H9 (cell line): ENCODE measurements at regions not wholly inside any gene's neighbourhood (a gene's known extent, or its start where the extent isn't known, plus 50 kb on each side); places are given as distances from the start of the nearest gene placed in this dataset.

Experiments
- DNase-seq: peaks from one replicate; pipeline ENCODE4 v3.0.0-alpha.2; 2017
- H2AFZ ChIP-seq: one replicate; pipeline ENCODE4 v1.6.1; 2013; ENCODE audit warnings: mild to moderate bottlenecking, low read length, control low read depth, moderate library complexity
- H2AK5ac ChIP-seq: 2 replicates; pipeline ENCODE4 v1.6.1; 2013; ENCODE audit warnings: low read length, control low read depth, mixed read lengths; ENCODE audit not compliant: insufficient read length
- H2BK120ac ChIP-seq: one replicate; pipeline ENCODE4 v1.6.1; 2013; ENCODE audit warnings: low read depth, mild to moderate bottlenecking, low read length, control low read depth, inconsistent platforms; ENCODE audit not compliant: poor library complexity, severe bottlenecking
- H2BK12ac ChIP-seq: 2 replicates; pipeline ENCODE4 v1.6.1; 2013; ENCODE audit warnings: low read length, control low read depth, mixed read lengths, low read depth; ENCODE audit not compliant: insufficient read length
- H2BK15ac ChIP-seq: 2 replicates; pipeline ENCODE4 v1.6.1; 2013; ENCODE audit warnings: low read depth, low read length, control low read depth
- H2BK20ac ChIP-seq: one replicate; pipeline ENCODE4 v1.6.1; 2013; ENCODE audit warnings: low read depth, mild to moderate bottlenecking, low read length, control low read depth, inconsistent platforms; ENCODE audit not compliant: poor library complexity, severe bottlenecking
- H2BK5ac ChIP-seq: 2 replicates; pipeline ENCODE4 v1.6.1; 2013; ENCODE audit warnings: low read length, control low read depth, mixed read lengths; ENCODE audit not compliant: insufficient read length
- H3K14ac ChIP-seq: 2 replicates; pipeline ENCODE4 v1.6.1; 2013; ENCODE audit warnings: low read length, control low read depth; ENCODE audit not compliant: insufficient read depth
- H3K18ac ChIP-seq: 2 replicates; pipeline ENCODE4 v1.6.1; 2013; ENCODE audit warnings: low read depth, mild to moderate bottlenecking, mixed read lengths, low read length, control low read depth; ENCODE audit not compliant: insufficient read length
- H3K23ac ChIP-seq: 2 replicates; pipeline ENCODE4 v1.6.1; 2013; ENCODE audit warnings: low read length, control low read depth, mixed read lengths, low read depth; ENCODE audit not compliant: insufficient read length
- H3K23me2 ChIP-seq: 2 replicates; pipeline ENCODE4 v1.6.1; 2013; ENCODE audit warnings: low read depth, mild to moderate bottlenecking, mixed read lengths, low read length, control low read depth; ENCODE audit not compliant: insufficient read length, poor library complexity, severe bottlenecking
- H3K27ac ChIP-seq: 2 replicates; pipeline ENCODE4 v1.5.1; 2013; ENCODE audit warnings: low read length, control low read depth, mixed read lengths, low read depth; ENCODE audit not compliant: insufficient read length
- H3K27me3 ChIP-seq: 2 replicates; pipeline ENCODE4 v1.6.1; 2013; ENCODE audit warnings: low read length, control low read depth, inconsistent platforms; ENCODE audit not compliant: insufficient read depth
- H3K4ac ChIP-seq: 2 replicates; pipeline ENCODE4 v1.6.1; 2013; ENCODE audit warnings: low read depth, mild to moderate bottlenecking, control low read depth, inconsistent platforms, low read length, moderate library complexity
- H3K4me1 ChIP-seq: 2 replicates; pipeline ENCODE4 v1.6.1; 2013; ENCODE audit warnings: low read length, control low read depth, inconsistent platforms; ENCODE audit not compliant: insufficient read depth
- H3K4me2 ChIP-seq: 2 replicates; pipeline ENCODE4 v1.6.1; 2013; ENCODE audit warnings: low read length, control low read depth, mixed read lengths; ENCODE audit not compliant: insufficient read length, insufficient read depth
- H3K56ac ChIP-seq: 2 replicates; pipeline ENCODE4 v1.6.1; 2013; ENCODE audit warnings: low read depth, mild to moderate bottlenecking, mixed read lengths, low read length, control low read depth; ENCODE audit not compliant: insufficient read length
- H3K79me1 ChIP-seq: 2 replicates; pipeline ENCODE4 v1.6.1; 2013; ENCODE audit warnings: low read depth, mild to moderate bottlenecking, moderate library complexity, low read length, control low read depth, inconsistent platforms; ENCODE audit not compliant: insufficient read depth, poor library complexity, severe bottlenecking
- H3K79me2 ChIP-seq: 2 replicates; pipeline ENCODE4 v1.6.1; 2013; ENCODE audit warnings: low read length, control low read depth, inconsistent platforms; ENCODE audit not compliant: insufficient read depth
- H3K9ac ChIP-seq: 2 replicates; pipeline ENCODE4 v1.6.1; 2013; ENCODE audit warnings: low read length, control low read depth, mixed read lengths; ENCODE audit not compliant: insufficient read length; ENCODE audit errors: extremely low read depth
- H3K9me3 ChIP-seq: one replicate; pipeline ENCODE4 v1.6.1; 2013; ENCODE audit warnings: low read depth, low read length, inconsistent platforms; ENCODE audit not compliant: control insufficient read depth
- H3T11ph ChIP-seq: one replicate; pipeline ENCODE4 v1.6.1; 2013; ENCODE audit warnings: mild to moderate bottlenecking, low read length, control low read depth, inconsistent platforms
- H4K20me1 ChIP-seq: one replicate; pipeline ENCODE4 v1.6.1; 2013; ENCODE audit not compliant: control insufficient read depth, insufficient read length, insufficient read depth
- H4K5ac ChIP-seq: 2 replicates; pipeline ENCODE4 v1.6.1; 2013; ENCODE audit warnings: low read depth, mild to moderate bottlenecking, mixed read lengths, low read length, control low read depth; ENCODE audit not compliant: insufficient read length
- H4K8ac ChIP-seq: replicated peaks from 2 replicates; pipeline ENCODE4 v1.6.1; 2013; ENCODE audit warnings: low read length, control low read depth, mixed read lengths, low read depth; ENCODE audit not compliant: insufficient read length
- H4K91ac ChIP-seq: 2 replicates; pipeline ENCODE4 v1.6.1; 2013; ENCODE audit warnings: low read depth, mild to moderate bottlenecking, moderate library complexity, mixed read lengths, low read length, control low read depth; ENCODE audit not compliant: insufficient read length
- H3K27ac Mint-ChIP-seq, 3 experiments: 2 replicates in 2 of 3; 3 replicates in 1 of 3; pipeline ENCODE4 v1.8.0; 2020 to 2021; ENCODE audit warnings: mixed read lengths in 3 of 3, mild to moderate bottlenecking in 1 of 3, moderate library complexity in 1 of 3
- H3K27me3 Mint-ChIP-seq: 2 replicates; pipeline ENCODE4 v1.8.0; 2021; ENCODE audit warnings: low read depth, mild to moderate bottlenecking, moderate library complexity, mixed read lengths
- H3K36me3 Mint-ChIP-seq, 3 experiments: 2 replicates in 2 of 3; 3 replicates in 1 of 3; pipeline ENCODE4 v1.8.0; 2020 to 2021; ENCODE audit warnings: low read depth in 3 of 3, mixed read lengths in 3 of 3; ENCODE audit not compliant: insufficient read depth in 1 of 3
- H3K4me1 Mint-ChIP-seq, 2 experiments: 2 replicates each; pipeline ENCODE4 v1.8.0; 2020; ENCODE audit warnings: mixed read lengths in 2 of 2
- H3K4me3 Mint-ChIP-seq, 2 experiments: 2 replicates in 1 of 2; 3 replicates in 1 of 2; pipeline ENCODE4 v1.8.0; 2020 to 2021; ENCODE audit warnings: mild to moderate bottlenecking in 2 of 2, mixed read lengths in 2 of 2, moderate library complexity in 1 of 2
- H3K9me3 Mint-ChIP-seq, 2 experiments: 2 replicates in 1 of 2; 3 replicates in 1 of 2; pipeline ENCODE4 v1.8.0; 2020; ENCODE audit warnings: mild to moderate bottlenecking in 2 of 2, mixed read lengths in 2 of 2, moderate library complexity in 1 of 2
- WGBS: extraction: QIAGEN DNeasy Blood & Tissue Kit; methylation state at CpG from one replicate; pipeline ENCODE4 v1.1.7; 2013; ENCODE audit warnings: missing lambda C conversion rate, low lambda C conversion rate, mixed read lengths; ENCODE audit not compliant: insufficient read length; ENCODE audit errors: extremely low coverage; 5-methylcytosine and 5-hydroxymethylcytosine counted together
- TF ChIP-seq, protein P1 (sequence below): fragments of 200-600 bp; sonication (generic); conservative IDR thresholded peaks from 3 replicates; pipeline ENCODE4 v1.8.0; 2021; ENCODE audit warnings: antibody characterized with exemption, mild to moderate bottlenecking

GRCh38 chr14:22383515-22384166, 205.4 kb downstream of the DAD1 start:
- H3K4ac ChIP-seq, result no peak overlapping the region
- H3K18ac ChIP-seq, result no peak overlapping the region
- Mint-ChIP-seq H3K4me3 (no peak overlapping the region), H3K36me3 (no peaks in the 10 kb centered on the region), H3K4me1 (peaks cover 11 to 13% of the 10 kb centered on the region in 2 experiments), H3K27ac (no peak overlapping the region), H3K27me3 (peaks cover 1% of the 10 kb centered on the region; the same call in 1 of the 2 replicates), H3K9me3 (no peaks in the 10 kb centered on the region)
- no peak overlapping the region for H2BK12ac ChIP-seq
- TF ChIP-seq, protein P1, sequence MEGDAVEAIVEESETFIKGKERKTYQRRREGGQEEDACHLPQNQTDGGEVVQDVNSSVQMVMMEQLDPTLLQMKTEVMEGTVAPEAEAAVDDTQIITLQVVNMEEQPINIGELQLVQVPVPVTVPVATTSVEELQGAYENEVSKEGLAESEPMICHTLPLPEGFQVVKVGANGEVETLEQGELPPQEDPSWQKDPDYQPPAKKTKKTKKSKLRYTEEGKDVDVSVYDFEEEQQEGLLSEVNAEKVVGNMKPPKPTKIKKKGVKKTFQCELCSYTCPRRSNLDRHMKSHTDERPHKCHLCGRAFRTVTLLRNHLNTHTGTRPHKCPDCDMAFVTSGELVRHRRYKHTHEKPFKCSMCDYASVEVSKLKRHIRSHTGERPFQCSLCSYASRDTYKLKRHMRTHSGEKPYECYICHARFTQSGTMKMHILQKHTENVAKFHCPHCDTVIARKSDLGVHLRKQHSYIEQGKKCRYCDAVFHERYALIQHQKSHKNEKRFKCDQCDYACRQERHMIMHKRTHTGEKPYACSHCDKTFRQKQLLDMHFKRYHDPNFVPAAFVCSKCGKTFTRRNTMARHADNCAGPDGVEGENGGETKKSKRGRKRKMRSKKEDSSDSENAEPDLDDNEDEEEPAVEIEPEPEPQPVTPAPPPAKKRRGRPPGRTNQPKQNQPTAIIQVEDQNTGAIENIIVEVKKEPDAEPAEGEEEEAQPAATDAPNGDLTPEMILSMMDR, result no peak
- H3K14ac ChIP-seq, result no peak overlapping the region
- H3K79me1 ChIP-seq, result no peaks in the 10 kb centered on the region
- no peak overlapping the region for H4K5ac ChIP-seq
- no peaks in the 10 kb centered on the region for H3K23me2 ChIP-seq
- no peak overlapping the region for H3K4me2 ChIP-seq
- no peak overlapping the region for H3K9ac ChIP-seq
- H3K9me3 ChIP-seq, result no peaks in the 10 kb centered on the region
- H2BK5ac ChIP-seq, result no peak overlapping the region
- no peak overlapping the region for H2BK120ac ChIP-seq
- no peak overlapping the region for H2BK20ac ChIP-seq
- H4K20me1 ChIP-seq, result no peaks in the 10 kb centered on the region
- H3K23ac ChIP-seq, result no peak overlapping the region
- no peak overlapping the region for H4K8ac ChIP-seq
- H3K27ac ChIP-seq, result no peak overlapping the region
- H3K56ac ChIP-seq, result no peak overlapping the region
- H2AFZ ChIP-seq, result no peak overlapping the region
- no peak overlapping the region for H3T11ph ChIP-seq
- H3K79me2 ChIP-seq, result no peaks in the 10 kb centered on the region
- H3K4me1 ChIP-seq, result no peaks in the 10 kb centered on the region; the same call in 1 of the 2 replicates
- H4K91ac ChIP-seq, result no peak overlapping the region
- H3K27me3 ChIP-seq, result no peaks in the 10 kb centered on the region
- no peak for DNase-seq
- no peak overlapping the region for H2BK15ac ChIP-seq
- no CpG with 5 or more reads among the region's 8 CpGs for WGBS
- no peak overlapping the region for H2AK5ac ChIP-seq
